Breast epithelium (tissue), 3 donors: ENCODE measurements at regions not wholly inside any gene's neighbourhood (a gene's known extent, or its start where the extent isn't known, plus 50 kb on each side); places are given as distances from the start of the nearest gene placed in this dataset.

Experiments
- CTCF ChIP-seq, 3 donors: fragments of 450-650 bp; IDR thresholded peaks; one replicate each; pipeline ENCODE4 v1.5.1; 2016 to 2017; ENCODE audit warnings: antibody characterized with exemption in 3 of 3, mild to moderate bottlenecking in 3 of 3, moderate library complexity in 3 of 3
- POLR2A ChIP-seq: fragments of 450-650 bp; IDR thresholded peaks from one replicate; pipeline ENCODE4 v1.6.1; 2016; ENCODE audit warnings: antibody characterized with exemption, mild to moderate bottlenecking, moderate library complexity

DNA sequence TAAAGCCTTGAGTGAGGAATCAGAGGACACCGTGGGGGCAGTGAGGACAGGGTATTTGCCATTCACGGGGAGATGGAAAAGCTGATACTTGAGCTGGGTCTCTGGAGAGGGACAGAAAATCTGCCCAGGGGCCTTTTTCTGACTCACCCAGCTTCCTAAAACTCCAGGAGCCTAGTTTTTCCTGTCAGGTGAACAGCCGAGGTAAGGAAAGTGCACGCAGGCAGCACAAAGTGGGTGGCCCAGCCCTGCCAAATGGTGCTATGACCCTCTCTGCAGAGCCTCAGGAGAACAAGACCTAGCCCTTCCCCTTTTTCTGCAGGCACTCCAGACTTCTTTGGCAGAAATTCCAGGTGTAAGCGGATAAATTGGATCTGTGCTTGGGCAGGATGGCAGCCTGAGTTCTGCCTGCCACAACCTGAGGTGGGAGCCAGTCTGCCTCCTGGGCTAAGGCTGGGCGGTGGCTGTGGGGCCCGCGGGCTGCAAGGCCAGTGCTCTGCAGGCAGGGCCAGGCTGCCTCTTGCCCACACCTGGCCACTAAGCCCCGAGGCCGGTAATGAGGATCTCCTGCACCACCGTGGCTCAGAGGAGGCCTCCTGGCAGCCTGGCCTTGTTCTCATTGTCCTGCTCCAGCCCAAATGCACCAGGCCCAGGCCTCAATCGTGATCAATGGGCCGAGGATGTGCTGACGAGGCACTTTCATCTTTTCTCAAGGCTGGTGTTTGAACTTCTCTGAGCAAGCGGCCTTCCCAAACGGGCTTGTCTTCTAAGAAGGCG is 72.9 kb upstream of the LMO1 start:
- TF ChIP-seq POLR2A: no peak
- no peak for TF ChIP-seq CTCF (IDR thresholded peaks at IDR 0.05)
